GM23338 (cell line): ENCODE measurements at regions not wholly inside any gene's neighbourhood (a gene's known extent, or its start where the extent isn't known, plus 50 kb on each side); places are given as distances from the start of the nearest gene placed in this dataset.

ENCODE experiments used
- ATAC-seq: fragments of 200-7000 bp; cut with Tn5 transposase; 3 replicates; pipeline ENCODE4 v1.9.1; 2020
- DNase-seq: peaks from one replicate; pipeline ENCODE4 v3.0.0-alpha.2; 2015; ENCODE audit warnings: low spot score
- H2AFZ ChIP-seq: fragments of 200-600 bp; sonication (generic); 2 replicates; pipeline ENCODE4 v1.8.0; 2016; ENCODE audit warnings: antibody characterized with exemption, mild to moderate bottlenecking, moderate library complexity
- H3F3A ChIP-seq: fragments of 200-600 bp; sonication (generic); replicated peaks from 2 replicates; pipeline ENCODE4 v1.8.0; 2017; ENCODE audit warnings: antibody characterized with exemption, mixed run types, low read depth
- H3K27ac ChIP-seq: fragments of 200-600 bp; sonication (generic); 2 replicates; pipeline ENCODE4 v1.6.1; 2016; ENCODE audit warnings: low read depth
- H3K27me3 ChIP-seq: fragments of 200-600 bp; sonication (generic); 2 replicates; pipeline ENCODE4 v1.8.0; 2016; ENCODE audit warnings: mild to moderate bottlenecking, mixed run types, moderate library complexity; ENCODE audit not compliant: insufficient read depth
- H3K36me3 ChIP-seq: fragments of 200-600 bp; sonication (generic); 2 replicates; pipeline ENCODE4 v1.8.0; 2016; ENCODE audit warnings: mild to moderate bottlenecking; ENCODE audit not compliant: insufficient read depth
- H3K4me1 ChIP-seq: fragments of 200-600 bp; sonication (generic); 2 replicates; pipeline ENCODE4 v1.8.0; 2016; ENCODE audit warnings: mild to moderate bottlenecking, moderate library complexity; ENCODE audit not compliant: insufficient read depth
- H3K4me2 ChIP-seq: fragments of 200-600 bp; sonication (generic); 2 replicates; pipeline ENCODE4 v1.7.1; 2017; ENCODE audit warnings: mixed run types
- H3K4me3 ChIP-seq: fragments of 200-600 bp; sonication (generic); 2 replicates; pipeline ENCODE4 v1.6.1; 2016; ENCODE audit warnings: mixed run types
- H3K79me2 ChIP-seq: fragments of 200-600 bp; sonication (generic); replicated peaks from 2 replicates; pipeline ENCODE4 v1.8.0; 2017; ENCODE audit warnings: mild to moderate bottlenecking; ENCODE audit not compliant: insufficient read depth
- H3K9me2 ChIP-seq: fragments of 200-600 bp; sonication (generic); 2 replicates; pipeline ENCODE4 v1.8.0; 2017; ENCODE audit not compliant: insufficient read depth
- H4K20me1 ChIP-seq: fragments of 200-600 bp; sonication (generic); replicated peaks from 2 replicates; pipeline ENCODE4 v1.8.0; 2017; ENCODE audit warnings: mild to moderate bottlenecking; ENCODE audit not compliant: insufficient read depth
- H3K27ac Mint-ChIP-seq: 2 replicates; pipeline ENCODE4 v1.8.0; 2020; ENCODE audit warnings: inconsistent platforms, mild to moderate bottlenecking, moderate library complexity, mixed read lengths
- H3K27me3 Mint-ChIP-seq: 3 replicates; pipeline ENCODE4 v1.8.0; 2022; ENCODE audit warnings: low read depth, mild to moderate bottlenecking, moderate library complexity, mixed read lengths, inconsistent platforms; ENCODE audit not compliant: insufficient read depth, poor library complexity
- H3K36me3 Mint-ChIP-seq: 3 replicates; pipeline ENCODE4 v1.8.0; 2021; ENCODE audit warnings: low read depth, mild to moderate bottlenecking, inconsistent platforms, moderate library complexity, mixed read lengths
- H3K4me1 Mint-ChIP-seq: 3 replicates; pipeline ENCODE4 v1.8.0; 2020; ENCODE audit warnings: mild to moderate bottlenecking, inconsistent platforms, mixed read lengths
- H3K4me3 Mint-ChIP-seq: 3 replicates; pipeline ENCODE4 v1.8.0; 2021; ENCODE audit warnings: moderate library complexity, mild to moderate bottlenecking, inconsistent platforms, mixed read lengths
- H3K9me3 Mint-ChIP-seq: 3 replicates; pipeline ENCODE4 v1.8.0; 2020; ENCODE audit warnings: moderate library complexity, mild to moderate bottlenecking, inconsistent platforms, mixed read lengths
- CREB1 ChIP-seq: fragments of 250-450 bp; sonication (Bioruptor Pico); IDR thresholded peaks from 2 replicates; pipeline ENCODE4 v1.5.0; 2020; ENCODE audit warnings: low read depth, mild to moderate bottlenecking, moderate library complexity
- EZH2 ChIP-seq: fragments of 200-600 bp; sonication (generic); IDR thresholded peaks from one replicate; pipeline ENCODE4 v1.8.0; 2017; ENCODE audit warnings: antibody characterized with exemption, mild to moderate bottlenecking, low read depth; ENCODE audit not compliant: unreplicated experiment
- EZH2phosphoT487 ChIP-seq: fragments of 200-600 bp; sonication (generic); IDR thresholded peaks from one replicate; pipeline ENCODE4 v1.8.1; 2018; ENCODE audit warnings: antibody characterized with exemption; ENCODE audit not compliant: unreplicated experiment
- JUNB ChIP-seq: IDR thresholded peaks from one replicate; pipeline ENCODE4 v1.6.1; 2016; ENCODE audit warnings: antibody characterized with exemption; ENCODE audit not compliant: unreplicated experiment
- NANOG ChIP-seq: IDR thresholded peaks from 2 replicates; pipeline ENCODE4 v1.6.1; 2016; ENCODE audit warnings: antibody characterized with exemption, borderline replicate concordance
- POLR2AphosphoS5 ChIP-seq: IDR thresholded peaks from 2 replicates; pipeline ENCODE4 v1.6.1; 2016; ENCODE audit warnings: antibody characterized with exemption, low read depth
- STAT1 ChIP-seq: IDR thresholded peaks from one replicate; pipeline ENCODE4 v1.6.1; 2016; ENCODE audit warnings: antibody characterized with exemption; ENCODE audit not compliant: unreplicated experiment
- ZNF114 ChIP-seq: fragments of 250-450 bp; sonication (Bioruptor Pico); IDR thresholded peaks from 2 replicates; pipeline ENCODE4 v1.5.0; 2020; ENCODE audit warnings: mild to moderate bottlenecking, moderate library complexity
- ZNF331 ChIP-seq: fragments of 250-450 bp; sonication (Bioruptor Pico); IDR thresholded peaks from 2 replicates; pipeline ENCODE4 v1.5.0; 2020; ENCODE audit warnings: low read depth, mild to moderate bottlenecking, moderate library complexity
- TF ChIP-seq, protein P1 (sequence below): IDR thresholded peaks from 2 replicates; pipeline ENCODE4 v1.6.1; 2016; ENCODE audit warnings: antibody characterized with exemption
- TF ChIP-seq, protein P2 (sequence below): fragments of 250-450 bp; sonication (Bioruptor Pico); IDR thresholded peaks from 2 replicates; pipeline ENCODE4 v1.5.0; 2020; ENCODE audit warnings: mild to moderate bottlenecking, moderate library complexity
- TF ChIP-seq, protein P3 (sequence below), 2 experiments: fragments of 200-600 bp in 1 of 2; sonication (generic) in 1 of 2; conservative IDR thresholded peaks; 2 replicates each; pipeline versions ENCODE4 v1.5.1 to v1.6.1; 2016 to 2017; ENCODE audit warnings: antibody characterized with exemption in 2 of 2, low read depth in 2 of 2, mild to moderate bottlenecking in 2 of 2, moderate library complexity in 1 of 2

DNA sequence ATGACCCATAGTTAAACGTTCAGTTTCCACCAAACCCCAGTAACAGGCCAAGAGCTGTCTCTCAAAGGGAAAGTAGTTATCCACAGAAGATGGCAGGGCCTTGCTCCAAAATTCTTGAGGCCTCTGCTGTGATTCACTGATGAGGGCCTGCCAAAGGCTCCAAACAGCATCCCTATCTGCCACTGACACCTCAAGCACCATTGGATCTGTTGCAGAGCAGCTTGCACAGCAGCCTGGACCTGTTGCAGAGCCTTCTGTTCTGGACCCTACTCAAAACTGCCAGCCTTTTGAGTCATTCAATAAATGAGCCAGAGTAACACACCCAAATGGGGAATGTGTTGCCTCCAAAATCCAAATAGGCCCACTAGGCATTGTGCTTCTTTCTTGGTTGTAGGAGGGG, 741.5 kb upstream of the RGMB start:
- no peaks in the 10 kb centered on the region for H3K79me2 ChIP-seq
- Mint-ChIP-seq H3K27ac (no peak overlapping the region), H3K27me3 (peaks cover 3% of the 10 kb centered on the region), H3K9me3 (peaks cover 19% of the 10 kb centered on the region; the same call in 2 of the 3 replicates), H3K4me3 (no peak overlapping the region), H3K4me1 (no peaks in the 10 kb centered on the region), H3K36me3 (peaks cover 3% of the 10 kb centered on the region; the same call in 1 of the 3 replicates)
- no peak for ATAC-seq
- no peaks in the 10 kb centered on the region for H3K4me1 ChIP-seq
- H3K4me2 ChIP-seq, result no peak overlapping the region
- H2AFZ ChIP-seq, result no peak overlapping the region
- no peak for TF ChIP-seq JUNB
- no peak for TF ChIP-seq POLR2AphosphoS5
- no peak for TF ChIP-seq NANOG
- no peak for TF ChIP-seq EZH2
- TF ChIP-seq STAT1, result no peak
- TF ChIP-seq, protein P1, sequence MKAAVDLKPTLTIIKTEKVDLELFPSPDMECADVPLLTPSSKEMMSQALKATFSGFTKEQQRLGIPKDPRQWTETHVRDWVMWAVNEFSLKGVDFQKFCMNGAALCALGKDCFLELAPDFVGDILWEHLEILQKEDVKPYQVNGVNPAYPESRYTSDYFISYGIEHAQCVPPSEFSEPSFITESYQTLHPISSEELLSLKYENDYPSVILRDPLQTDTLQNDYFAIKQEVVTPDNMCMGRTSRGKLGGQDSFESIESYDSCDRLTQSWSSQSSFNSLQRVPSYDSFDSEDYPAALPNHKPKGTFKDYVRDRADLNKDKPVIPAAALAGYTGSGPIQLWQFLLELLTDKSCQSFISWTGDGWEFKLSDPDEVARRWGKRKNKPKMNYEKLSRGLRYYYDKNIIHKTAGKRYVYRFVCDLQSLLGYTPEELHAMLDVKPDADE, result no peak
- no peak for TF ChIP-seq ZNF114 (CRISPR knock-in tag)
- TF ChIP-seq CREB1, result no peak
- peaks cover 4% of the 10 kb centered on the region; the same call in 1 of the 2 replicates for H3K9me2 ChIP-seq
- H3K4me3 ChIP-seq, result no peak overlapping the region
- no peaks in the 10 kb centered on the region for H3K36me3 ChIP-seq
- no peak overlapping the region for H3K27ac ChIP-seq
- H3F3A ChIP-seq, result no peaks in the 10 kb centered on the region
- no peaks in the 10 kb centered on the region for H4K20me1 ChIP-seq
- DNase-seq, result no peak
- H3K27me3 ChIP-seq, result no peaks in the 10 kb centered on the region

DNA sequence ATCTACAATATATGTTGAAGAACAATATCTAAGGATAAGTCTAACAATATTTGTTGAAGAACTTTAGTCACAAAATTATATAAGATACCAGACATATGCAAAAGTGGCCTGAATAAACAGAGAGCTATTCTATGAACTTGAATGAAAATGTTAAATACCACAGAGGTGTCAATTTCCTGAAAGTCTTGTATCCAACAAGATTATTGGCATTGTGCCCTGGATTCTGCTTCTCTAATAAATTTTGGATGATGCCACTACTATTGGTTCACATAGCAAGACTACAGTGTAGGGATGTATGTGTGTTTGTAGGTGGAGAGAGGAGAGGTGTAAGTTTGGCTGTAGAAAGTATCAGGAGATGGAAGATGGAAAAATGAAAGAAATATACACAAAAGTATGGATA, 731.8 kb upstream of the RGMB start:
- Mint-ChIP-seq H3K27ac (no peak overlapping the region), H3K27me3 (peaks cover 5% of the 10 kb centered on the region), H3K36me3 (no peaks in the 10 kb centered on the region), H3K9me3 (no peaks in the 10 kb centered on the region), H3K4me3 (no peak overlapping the region), H3K4me1 (peaks cover 18% of the 10 kb centered on the region)
- no peaks in the 10 kb centered on the region for H3K9me2 ChIP-seq
- no peaks in the 10 kb centered on the region for H4K20me1 ChIP-seq
- ATAC-seq (no peak), DNase-seq (no peak)
- H3K4me1 ChIP-seq, result peaks cover 23% of the 10 kb centered on the region
- no peak overlapping the region for H3K4me2 ChIP-seq
- H3K4me3 ChIP-seq, result no peak overlapping the region
- no peaks in the 10 kb centered on the region for H3K36me3 ChIP-seq
- no peak overlapping the region for H2AFZ ChIP-seq
- no peak overlapping the region for H3K27ac ChIP-seq
- H3K27me3 ChIP-seq, result no peaks in the 10 kb centered on the region
- H3K79me2 ChIP-seq, result no peaks in the 10 kb centered on the region
- H3F3A ChIP-seq, result no peaks in the 10 kb centered on the region
- no peak for TF ChIP-seq EZH2
- TF ChIP-seq STAT1, result no peak
- TF ChIP-seq, protein P2, sequence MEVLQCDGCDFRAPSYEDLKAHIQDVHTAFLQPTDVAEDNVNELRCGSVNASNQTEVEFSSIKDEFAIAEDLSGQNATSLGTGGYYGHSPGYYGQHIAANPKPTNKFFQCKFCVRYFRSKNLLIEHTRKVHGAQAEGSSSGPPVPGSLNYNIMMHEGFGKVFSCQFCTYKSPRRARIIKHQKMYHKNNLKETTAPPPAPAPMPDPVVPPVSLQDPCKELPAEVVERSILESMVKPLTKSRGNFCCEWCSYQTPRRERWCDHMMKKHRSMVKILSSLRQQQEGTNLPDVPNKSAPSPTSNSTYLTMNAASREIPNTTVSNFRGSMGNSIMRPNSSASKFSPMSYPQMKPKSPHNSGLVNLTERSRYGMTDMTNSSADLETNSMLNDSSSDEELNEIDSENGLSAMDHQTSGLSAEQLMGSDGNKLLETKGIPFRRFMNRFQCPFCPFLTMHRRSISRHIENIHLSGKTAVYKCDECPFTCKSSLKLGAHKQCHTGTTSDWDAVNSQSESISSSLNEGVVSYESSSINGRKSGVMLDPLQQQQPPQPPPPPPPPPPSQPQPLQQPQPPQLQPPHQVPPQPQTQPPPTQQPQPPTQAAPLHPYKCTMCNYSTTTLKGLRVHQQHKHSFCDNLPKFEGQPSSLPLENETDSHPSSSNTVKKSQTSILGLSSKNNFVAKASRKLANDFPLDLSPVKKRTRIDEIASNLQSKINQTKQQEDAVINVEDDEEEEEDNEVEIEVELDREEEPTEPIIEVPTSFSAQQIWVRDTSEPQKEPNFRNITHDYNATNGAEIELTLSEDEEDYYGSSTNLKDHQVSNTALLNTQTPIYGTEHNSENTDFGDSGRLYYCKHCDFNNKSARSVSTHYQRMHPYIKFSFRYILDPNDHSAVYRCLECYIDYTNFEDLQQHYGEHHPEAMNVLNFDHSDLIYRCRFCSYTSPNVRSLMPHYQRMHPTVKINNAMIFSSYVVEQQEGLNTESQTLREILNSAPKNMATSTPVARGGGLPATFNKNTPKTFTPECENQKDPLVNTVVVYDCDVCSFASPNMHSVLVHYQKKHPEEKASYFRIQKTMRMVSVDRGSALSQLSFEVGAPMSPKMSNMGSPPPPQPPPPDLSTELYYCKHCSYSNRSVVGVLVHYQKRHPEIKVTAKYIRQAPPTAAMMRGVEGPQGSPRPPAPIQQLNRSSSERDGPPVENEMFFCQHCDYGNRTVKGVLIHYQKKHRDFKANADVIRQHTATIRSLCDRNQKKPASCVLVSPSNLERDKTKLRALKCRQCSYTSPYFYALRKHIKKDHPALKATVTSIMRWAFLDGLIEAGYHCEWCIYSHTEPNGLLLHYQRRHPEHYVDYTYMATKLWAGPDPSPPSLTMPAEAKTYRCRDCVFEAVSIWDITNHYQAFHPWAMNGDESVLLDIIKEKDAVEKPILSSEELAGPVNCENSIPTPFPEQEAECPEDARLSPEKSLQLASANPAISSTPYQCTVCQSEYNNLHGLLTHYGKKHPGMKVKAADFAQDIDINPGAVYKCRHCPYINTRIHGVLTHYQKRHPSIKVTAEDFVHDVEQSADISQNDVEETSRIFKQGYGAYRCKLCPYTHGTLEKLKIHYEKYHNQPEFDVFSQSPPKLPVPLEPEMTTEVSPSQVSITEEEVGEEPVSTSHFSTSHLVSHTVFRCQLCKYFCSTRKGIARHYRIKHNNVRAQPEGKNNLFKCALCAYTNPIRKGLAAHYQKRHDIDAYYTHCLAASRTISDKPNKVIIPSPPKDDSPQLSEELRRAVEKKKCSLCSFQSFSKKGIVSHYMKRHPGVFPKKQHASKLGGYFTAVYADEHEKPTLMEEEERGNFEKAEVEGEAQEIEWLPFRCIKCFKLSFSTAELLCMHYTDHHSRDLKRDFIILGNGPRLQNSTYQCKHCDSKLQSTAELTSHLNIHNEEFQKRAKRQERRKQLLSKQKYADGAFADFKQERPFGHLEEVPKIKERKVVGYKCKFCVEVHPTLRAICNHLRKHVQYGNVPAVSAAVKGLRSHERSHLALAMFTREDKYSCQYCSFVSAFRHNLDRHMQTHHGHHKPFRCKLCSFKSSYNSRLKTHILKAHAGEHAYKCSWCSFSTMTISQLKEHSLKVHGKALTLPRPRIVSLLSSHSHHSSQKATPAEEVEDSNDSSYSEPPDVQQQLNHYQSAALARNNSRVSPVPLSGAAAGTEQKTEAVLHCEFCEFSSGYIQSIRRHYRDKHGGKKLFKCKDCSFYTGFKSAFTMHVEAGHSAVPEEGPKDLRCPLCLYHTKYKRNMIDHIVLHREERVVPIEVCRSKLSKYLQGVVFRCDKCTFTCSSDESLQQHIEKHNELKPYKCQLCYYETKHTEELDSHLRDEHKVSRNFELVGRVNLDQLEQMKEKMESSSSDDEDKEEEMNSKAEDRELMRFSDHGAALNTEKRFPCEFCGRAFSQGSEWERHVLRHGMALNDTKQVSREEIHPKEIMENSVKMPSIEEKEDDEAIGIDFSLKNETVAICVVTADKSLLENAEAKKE, result no peak
- TF ChIP-seq, protein P1, result no peak
- no peak for TF ChIP-seq CREB1
- no peak for TF ChIP-seq JUNB
- TF ChIP-seq, protein P3, sequence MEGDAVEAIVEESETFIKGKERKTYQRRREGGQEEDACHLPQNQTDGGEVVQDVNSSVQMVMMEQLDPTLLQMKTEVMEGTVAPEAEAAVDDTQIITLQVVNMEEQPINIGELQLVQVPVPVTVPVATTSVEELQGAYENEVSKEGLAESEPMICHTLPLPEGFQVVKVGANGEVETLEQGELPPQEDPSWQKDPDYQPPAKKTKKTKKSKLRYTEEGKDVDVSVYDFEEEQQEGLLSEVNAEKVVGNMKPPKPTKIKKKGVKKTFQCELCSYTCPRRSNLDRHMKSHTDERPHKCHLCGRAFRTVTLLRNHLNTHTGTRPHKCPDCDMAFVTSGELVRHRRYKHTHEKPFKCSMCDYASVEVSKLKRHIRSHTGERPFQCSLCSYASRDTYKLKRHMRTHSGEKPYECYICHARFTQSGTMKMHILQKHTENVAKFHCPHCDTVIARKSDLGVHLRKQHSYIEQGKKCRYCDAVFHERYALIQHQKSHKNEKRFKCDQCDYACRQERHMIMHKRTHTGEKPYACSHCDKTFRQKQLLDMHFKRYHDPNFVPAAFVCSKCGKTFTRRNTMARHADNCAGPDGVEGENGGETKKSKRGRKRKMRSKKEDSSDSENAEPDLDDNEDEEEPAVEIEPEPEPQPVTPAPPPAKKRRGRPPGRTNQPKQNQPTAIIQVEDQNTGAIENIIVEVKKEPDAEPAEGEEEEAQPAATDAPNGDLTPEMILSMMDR (conservative IDR thresholded peaks at IDR 0.05; ENCODE audit: low read depth in 2 of 2), result no peak
- no peak for TF ChIP-seq ZNF331 (CRISPR knock-in tag)
- TF ChIP-seq NANOG, result no peak
- no peak for TF ChIP-seq EZH2phosphoT487
